ENCODE measurements at regions not wholly inside any gene's neighbourhood (a gene's known extent, or its start where the extent isn't known, plus 50 kb on each side); places are given as distances from the start of the nearest gene placed in this dataset.

- no peak for TF ChIP-seq POLR2A (IDR thresholded peaks at IDR 0.05)
- TF ChIP-seq, protein P1, sequence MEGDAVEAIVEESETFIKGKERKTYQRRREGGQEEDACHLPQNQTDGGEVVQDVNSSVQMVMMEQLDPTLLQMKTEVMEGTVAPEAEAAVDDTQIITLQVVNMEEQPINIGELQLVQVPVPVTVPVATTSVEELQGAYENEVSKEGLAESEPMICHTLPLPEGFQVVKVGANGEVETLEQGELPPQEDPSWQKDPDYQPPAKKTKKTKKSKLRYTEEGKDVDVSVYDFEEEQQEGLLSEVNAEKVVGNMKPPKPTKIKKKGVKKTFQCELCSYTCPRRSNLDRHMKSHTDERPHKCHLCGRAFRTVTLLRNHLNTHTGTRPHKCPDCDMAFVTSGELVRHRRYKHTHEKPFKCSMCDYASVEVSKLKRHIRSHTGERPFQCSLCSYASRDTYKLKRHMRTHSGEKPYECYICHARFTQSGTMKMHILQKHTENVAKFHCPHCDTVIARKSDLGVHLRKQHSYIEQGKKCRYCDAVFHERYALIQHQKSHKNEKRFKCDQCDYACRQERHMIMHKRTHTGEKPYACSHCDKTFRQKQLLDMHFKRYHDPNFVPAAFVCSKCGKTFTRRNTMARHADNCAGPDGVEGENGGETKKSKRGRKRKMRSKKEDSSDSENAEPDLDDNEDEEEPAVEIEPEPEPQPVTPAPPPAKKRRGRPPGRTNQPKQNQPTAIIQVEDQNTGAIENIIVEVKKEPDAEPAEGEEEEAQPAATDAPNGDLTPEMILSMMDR (IDR thresholded peaks at IDR 0.05): no peak
Measured at GRCh38 chr19:32053861-32054260, 291.5 kb upstream of the ZNF507 start.
